Neural crest cell (in vitro differentiated cells): ENCODE measurements at regions not wholly inside any gene's neighbourhood (a gene's known extent, or its start where the extent isn't known, plus 50 kb on each side); places are given as distances from the start of the nearest gene placed in this dataset.

Experiments
- DNase-seq: peaks from one replicate; pipeline ENCODE4 v3.0.0; 2021; ENCODE audit warnings: low read depth, mixed read lengths, low spot score
- H3K27ac Mint-ChIP-seq: one replicate; pipeline ENCODE4 v1.8.0; 2021; ENCODE audit warnings: mild to moderate bottlenecking, mixed read lengths; ENCODE audit not compliant: unreplicated experiment
- H3K27me3 Mint-ChIP-seq: 2 replicates; pipeline ENCODE4 v1.8.0; 2021; ENCODE audit warnings: low read depth, mild to moderate bottlenecking, mixed read lengths
- H3K36me3 Mint-ChIP-seq: 2 replicates; pipeline ENCODE4 v1.8.0; 2021; ENCODE audit warnings: low read depth, mild to moderate bottlenecking, mixed read lengths
- H3K4me1 Mint-ChIP-seq: 2 replicates; pipeline ENCODE4 v1.8.0; 2021; ENCODE audit warnings: mixed read lengths
- H3K4me3 Mint-ChIP-seq: one replicate; pipeline ENCODE4 v1.8.0; 2021; ENCODE audit warnings: mild to moderate bottlenecking, mixed read lengths
- H3K9me3 Mint-ChIP-seq: 2 replicates; pipeline ENCODE4 v1.8.0; 2021; ENCODE audit warnings: mixed read lengths
- CTCF ChIP-seq: fragments of 200-600 bp; sonication (generic); conservative IDR thresholded peaks from 2 replicates; pipeline ENCODE4 v1.5.0; 2021; ENCODE audit warnings: antibody characterized with exemption, mild to moderate bottlenecking

- Mint-ChIP-seq H3K4me3 (no peak overlapping the region), H3K36me3 (peaks cover 3% of the 10 kb centered on the region), H3K9me3 (peaks cover 9% of the 10 kb centered on the region), H3K4me1 (peaks cover 6% of the 10 kb centered on the region), H3K27ac (no peak overlapping the region), H3K27me3 (no peaks in the 10 kb centered on the region)
- no peak for DNase-seq
- TF ChIP-seq CTCF, result no peak
Observed at GRCh38 chr2:147236601-147237000, 608.2 kb upstream of the ACVR2A start.

DNA sequence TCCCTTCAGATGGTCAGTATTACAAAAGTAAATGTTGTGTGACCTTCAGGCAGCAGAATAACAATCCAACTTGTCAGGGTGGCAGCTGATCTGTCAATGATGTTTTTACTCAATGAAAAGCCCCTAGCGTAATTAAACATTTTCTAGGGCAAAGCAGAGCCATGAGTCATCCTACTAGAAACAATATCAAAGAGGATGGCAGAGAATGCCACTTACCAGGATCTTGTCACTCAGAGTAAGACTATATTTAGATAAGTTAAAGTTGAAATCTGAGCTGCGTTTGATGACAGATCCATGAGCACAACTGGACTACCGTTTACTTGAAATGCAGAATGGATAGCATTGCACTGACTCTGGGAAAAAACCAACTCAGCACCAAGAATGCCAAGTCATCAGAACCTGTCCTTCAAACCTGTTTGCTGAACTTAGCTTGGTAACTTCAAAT lies 612.6 kb upstream of the ACVR2A start:
- Mint-ChIP-seq H3K36me3 (peaks cover 3% of the 10 kb centered on the region), H3K9me3 (peaks cover 4% of the 10 kb centered on the region), H3K27me3 (no peaks in the 10 kb centered on the region), H3K27ac (no peak overlapping the region), H3K4me3 (no peak overlapping the region), H3K4me1 (peaks cover 6% of the 10 kb centered on the region)
- no peak for TF ChIP-seq CTCF
- DNase-seq, result no peak

DNA sequence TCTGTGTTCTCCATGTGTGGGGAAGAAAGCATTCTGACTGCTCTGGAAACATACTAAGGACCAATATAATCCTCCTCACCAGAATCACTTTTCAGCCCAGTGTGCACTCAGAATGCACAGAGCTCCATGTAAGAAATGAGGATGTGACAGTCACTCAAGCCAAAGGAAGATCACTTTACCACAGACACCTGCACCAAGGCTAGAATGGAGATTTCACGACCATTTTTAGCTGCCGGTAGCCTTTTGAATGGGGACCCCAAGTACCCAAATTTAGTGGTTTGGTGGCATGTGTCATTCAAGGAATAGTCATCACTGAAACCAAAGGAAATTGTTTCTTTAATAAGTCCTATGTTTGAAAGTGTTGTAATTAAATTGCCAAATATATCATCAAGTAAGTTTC lies 613.2 kb upstream of the ACVR2A start:
- peaks cover 3% of the 10 kb centered on the region for H3K9me3 Mint-ChIP-seq
- H3K4me3 Mint-ChIP-seq, result no peak overlapping the region
- H3K36me3 Mint-ChIP-seq, result peaks cover 3% of the 10 kb centered on the region
- no peak for TF ChIP-seq CTCF
- H3K27me3 Mint-ChIP-seq, result no peaks in the 10 kb centered on the region
- no peak for DNase-seq
- H3K4me1 Mint-ChIP-seq, result peaks cover 6% of the 10 kb centered on the region
- H3K27ac Mint-ChIP-seq, result no peak overlapping the region

DNA sequence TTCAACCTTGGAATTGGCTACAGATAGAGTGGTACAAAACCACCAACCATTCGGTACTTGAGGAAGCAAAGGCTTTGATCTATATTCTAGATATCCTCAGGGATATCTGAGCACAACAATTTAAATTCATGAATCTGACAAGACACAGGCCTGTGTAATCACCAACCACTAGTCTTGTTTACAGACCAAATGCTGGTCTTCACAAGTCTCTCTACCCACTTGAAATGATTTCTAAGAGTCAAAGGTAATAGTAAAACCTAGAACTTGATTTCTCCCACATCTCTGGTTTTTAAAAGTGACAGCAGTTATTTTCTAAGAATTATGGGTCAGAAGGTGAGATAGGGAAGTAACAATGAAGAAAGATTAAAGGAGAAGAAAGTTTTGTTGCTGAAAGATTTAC lies 613.7 kb upstream of the ACVR2A start:
- Mint-ChIP-seq H3K27ac (no peak overlapping the region), H3K9me3 (peaks cover 3% of the 10 kb centered on the region), H3K27me3 (no peaks in the 10 kb centered on the region), H3K4me1 (peaks cover 6% of the 10 kb centered on the region), H3K4me3 (no peak overlapping the region), H3K36me3 (peaks cover 3% of the 10 kb centered on the region)
- TF ChIP-seq CTCF, result no peak
- no peak for DNase-seq

- Mint-ChIP-seq H3K36me3 (no peaks in the 10 kb centered on the region), H3K9me3 (no peaks in the 10 kb centered on the region), H3K27ac (no peak overlapping the region), H3K4me1 (peaks cover 10% of the 10 kb centered on the region), H3K4me3 (no peak overlapping the region), H3K27me3 (no peaks in the 10 kb centered on the region)
- DNase-seq, result no peak
- TF ChIP-seq CTCF, result no peak
Observed at GRCh38 chr2:147227313-147227712, 617.5 kb upstream of the ACVR2A start.

DNA sequence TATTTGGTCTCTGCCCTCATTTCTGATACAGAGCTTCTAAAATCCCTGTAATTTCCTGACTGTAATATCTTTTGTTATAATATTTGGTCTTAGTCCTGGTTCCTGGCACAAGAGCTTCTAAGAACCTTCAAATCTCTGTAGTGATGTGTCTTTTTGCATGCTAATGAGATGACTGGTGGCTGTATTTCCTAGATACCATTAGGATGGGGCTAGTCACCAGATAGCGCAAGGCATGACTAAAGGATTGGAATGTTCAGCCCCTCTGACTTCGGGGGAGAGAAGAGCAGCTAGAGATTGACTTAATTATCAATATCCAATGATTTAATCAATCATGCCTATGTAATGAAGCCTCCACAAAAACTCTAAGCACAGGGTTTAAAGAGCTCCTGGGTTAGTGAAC lies 620.8 kb upstream of the ACVR2A start:
- Mint-ChIP-seq H3K27ac (no peak overlapping the region), H3K4me1 (peaks cover 8% of the 10 kb centered on the region), H3K9me3 (peaks cover 9% of the 10 kb centered on the region), H3K4me3 (no peak overlapping the region), H3K27me3 (no peaks in the 10 kb centered on the region), H3K36me3 (peaks cover 3% of the 10 kb centered on the region)
- no peak for TF ChIP-seq CTCF
- no peak for DNase-seq
